ENCODE measurements at regions not wholly inside any gene's neighbourhood (a gene's known extent, or its start where the extent isn't known, plus 50 kb on each side); places are given as distances from the start of the nearest gene placed in this dataset.

DNA sequence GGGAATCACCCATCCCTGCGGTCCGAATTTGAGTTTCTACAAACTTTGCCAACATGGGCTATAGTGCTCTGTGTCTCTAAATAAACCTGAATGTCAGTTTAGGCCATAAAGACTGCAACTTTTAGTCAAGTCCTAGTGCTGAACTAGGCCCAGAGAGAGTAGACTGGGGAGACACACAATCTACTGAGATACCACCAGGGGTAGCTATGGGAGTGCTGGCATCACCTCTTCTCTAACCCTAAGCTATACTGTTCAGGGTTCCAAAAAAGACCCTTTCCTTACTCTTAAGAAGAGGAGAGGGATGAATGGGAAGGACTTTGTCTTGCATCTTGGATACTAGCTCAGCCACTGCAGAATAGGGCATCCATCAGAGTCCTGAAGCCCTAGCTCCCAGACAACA lies 866.7 kb upstream of the PRMT6 start:
- WGBS (ENCODE audit: insufficient coverage) = no CpG with 5 or more reads among the region's 2 CpGs
- Histone ChIP-seq H3K27me3 (ENCODE audit: control insufficient read depth in 2 of 2, insufficient read depth in 2 of 2, low read length in 2 of 2) (no peaks in the 10 kb centered on the region), H3K27ac (ENCODE audit: low read depth in 1 of 2, low read length in 2 of 2) (no peak overlapping the region), H3K9ac (ENCODE audit: insufficient read depth, low read length, poor library complexity, severe bottlenecking) (no peak overlapping the region), H4K20me1 (ENCODE audit: insufficient read depth, low read length) (no peaks in the 10 kb centered on the region), H3K4me1 (ENCODE audit: control insufficient read depth in 1 of 2, insufficient read depth in 2 of 2, low read length in 2 of 2) (no peaks in the 10 kb centered on the region), H3K79me2 (ENCODE audit: insufficient read depth, low read length) (no peaks in the 10 kb centered on the region), H2AFZ (ENCODE audit: insufficient read depth, low read depth, low read length, poor library complexity, severe bottlenecking) (no peak overlapping the region), H3K4me2 (replicated peaks; ENCODE audit: extremely low read depth, low read length, poor library complexity, severe bottlenecking) (no peak overlapping the region), H3K9me3 (replicated peaks in 1 of 2; ENCODE audit: control insufficient read depth in 1 of 2, insufficient read depth in 1 of 2, low read length in 2 of 2) (peaks cover 37% of the 10 kb centered on the region in 2 donors), H3K36me3 (replicated peaks in 1 of 2; ENCODE audit: control insufficient read depth in 1 of 2, insufficient read depth in 2 of 2, low read length in 2 of 2) (no peaks in the 10 kb centered on the region), H3K4me3 (replicated peaks in 1 of 3; ENCODE audit: low read depth in 2 of 3, low read length in 3 of 3) (no peak overlapping the region)
- intact Hi-C loops (cut with micrococcal nuclease) = no loop called here
- Mint-ChIP-seq H3K9me3 (peaks cover 4 to 32% (median 10%) of the 10 kb centered on the region in 7 donors), H3K4me3 (no peak overlapping the region), H3K36me3 (no peaks in the 10 kb centered on the region), H3K4me1 (no peaks in the 10 kb centered on the region), H3K27ac (no peak overlapping the region), H3K27me3 (ENCODE audit: low read depth in 3 of 3) (no peaks in the 10 kb centered on the region)
- DNase-seq = no peak
- TF ChIP-seq, protein P1, sequence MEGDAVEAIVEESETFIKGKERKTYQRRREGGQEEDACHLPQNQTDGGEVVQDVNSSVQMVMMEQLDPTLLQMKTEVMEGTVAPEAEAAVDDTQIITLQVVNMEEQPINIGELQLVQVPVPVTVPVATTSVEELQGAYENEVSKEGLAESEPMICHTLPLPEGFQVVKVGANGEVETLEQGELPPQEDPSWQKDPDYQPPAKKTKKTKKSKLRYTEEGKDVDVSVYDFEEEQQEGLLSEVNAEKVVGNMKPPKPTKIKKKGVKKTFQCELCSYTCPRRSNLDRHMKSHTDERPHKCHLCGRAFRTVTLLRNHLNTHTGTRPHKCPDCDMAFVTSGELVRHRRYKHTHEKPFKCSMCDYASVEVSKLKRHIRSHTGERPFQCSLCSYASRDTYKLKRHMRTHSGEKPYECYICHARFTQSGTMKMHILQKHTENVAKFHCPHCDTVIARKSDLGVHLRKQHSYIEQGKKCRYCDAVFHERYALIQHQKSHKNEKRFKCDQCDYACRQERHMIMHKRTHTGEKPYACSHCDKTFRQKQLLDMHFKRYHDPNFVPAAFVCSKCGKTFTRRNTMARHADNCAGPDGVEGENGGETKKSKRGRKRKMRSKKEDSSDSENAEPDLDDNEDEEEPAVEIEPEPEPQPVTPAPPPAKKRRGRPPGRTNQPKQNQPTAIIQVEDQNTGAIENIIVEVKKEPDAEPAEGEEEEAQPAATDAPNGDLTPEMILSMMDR (IDR thresholded peaks at IDR 0.05) = no peak

DNA sequence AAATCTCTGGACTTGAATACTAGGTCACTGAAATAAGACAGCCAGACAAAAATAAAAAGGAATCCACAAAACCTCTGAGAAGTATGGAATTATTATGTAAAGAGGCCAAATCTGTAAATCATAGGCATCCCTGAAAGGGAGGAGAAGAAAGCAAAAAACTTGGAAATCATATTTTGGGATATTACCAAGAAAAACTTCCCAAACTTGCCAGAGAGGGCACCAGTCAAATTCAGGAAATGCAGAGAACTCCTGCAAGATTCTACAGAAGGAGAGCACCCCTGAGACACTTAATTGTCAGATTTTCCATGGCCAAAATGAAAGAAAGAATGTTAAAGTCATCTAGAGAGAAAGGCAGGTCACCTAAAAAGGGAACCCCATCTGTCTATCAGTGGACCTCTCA lies 862.3 kb upstream of the PRMT6 start:
- no peaks in the 10 kb centered on the region for H3K27me3 ChIP-seq (ENCODE audit: control insufficient read depth in 2 of 2, insufficient read depth in 2 of 2, low read length in 2 of 2)
- no peak overlapping the region for H2AFZ ChIP-seq (ENCODE audit: insufficient read depth, low read depth, low read length, poor library complexity, severe bottlenecking)
- H3K27ac ChIP-seq (ENCODE audit: low read depth in 1 of 2, low read length in 2 of 2) = no peak overlapping the region
- no peaks in the 10 kb centered on the region for H3K4me1 ChIP-seq (ENCODE audit: control insufficient read depth in 1 of 2, insufficient read depth in 2 of 2, low read length in 2 of 2)
- H3K4me2 ChIP-seq (replicated peaks; ENCODE audit: extremely low read depth, low read length, poor library complexity, severe bottlenecking) = no peak overlapping the region
- no peak for DNase-seq
- Mint-ChIP-seq H3K27me3 (ENCODE audit: low read depth in 3 of 3) (no peaks in the 10 kb centered on the region), H3K36me3 (no peaks in the 10 kb centered on the region), H3K4me1 (no peaks in the 10 kb centered on the region), H3K27ac (no peak overlapping the region), H3K9me3 (peaks cover 3 to 31% (median 11%) of the 10 kb centered on the region in 7 donors), H3K4me3 (no peak overlapping the region)
- intact Hi-C loops (cut with micrococcal nuclease) = no loop called here
- H3K36me3 ChIP-seq (replicated peaks in 1 of 2; ENCODE audit: control insufficient read depth in 1 of 2, insufficient read depth in 2 of 2, low read length in 2 of 2) = no peaks in the 10 kb centered on the region
- TF ChIP-seq, protein P1 (IDR thresholded peaks at IDR 0.05) = no peak
- H3K9ac ChIP-seq (ENCODE audit: insufficient read depth, low read length, poor library complexity, severe bottlenecking) = no peak overlapping the region
- H3K79me2 ChIP-seq (ENCODE audit: insufficient read depth, low read length) = no peaks in the 10 kb centered on the region
- peaks cover 33 to 36% of the 10 kb centered on the region in 2 donors for H3K9me3 ChIP-seq (replicated peaks in 1 of 2; ENCODE audit: control insufficient read depth in 1 of 2, insufficient read depth in 1 of 2, low read length in 2 of 2)
- no peaks in the 10 kb centered on the region for H4K20me1 ChIP-seq (ENCODE audit: insufficient read depth, low read length)
- no peak overlapping the region for H3K4me3 ChIP-seq (replicated peaks in 1 of 3; ENCODE audit: low read depth in 2 of 3, low read length in 3 of 3)
